HCT116 (cell line): ENCODE measurements at regions not wholly inside any gene's neighbourhood (a gene's known extent, or its start where the extent isn't known, plus 50 kb on each side); places are given as distances from the start of the nearest gene placed in this dataset.

Source experiments
- ATAC-seq: fragments of 200-7000 bp; cut with Tn5 transposase; 2 replicates; pipeline ENCODE4 v1.9.1; 2020; ENCODE audit warnings: mild to moderate bottlenecking, moderate library complexity
- BruUV-seq: library from RNA; stranded (reverse); fragments of 400-500 nt; replicated peaks from 2 replicates; lab custom pipeline; 2021; lab: Mats Ljungman, UMichigan
- CTCF ChIA-PET: fragments of 300-600 bp; sonication (Branson Sonifier 250); formaldehyde crosslinking; loops from one replicate; lab custom pipeline; 2021; ENCODE audit warnings: antibody characterized with exemption; lab: Charles Lee
- POLR2A ChIA-PET: fragments of 300-600, 350-600 bp; sonication (Branson Sonifier 250); formaldehyde crosslinking; loops from one replicate; lab custom pipeline; 2021; ENCODE audit warnings: antibody characterized with exemption; lab: Charles Lee
- RAD21 ChIA-PET, 2 experiments: fragments of 300-600 bp; sonication (Branson Sonifier 250); formaldehyde crosslinking; loops; one replicate each; lab custom pipeline; 2023; ENCODE audit warnings: low total read pairs in 2 of 2; ENCODE audit not compliant: uncharacterized antibody in 2 of 2, unreplicated experiment in 2 of 2, low non-redundant PET in 1 of 2; lab: Charles Lee
- DNase-seq: peaks from one replicate; pipeline ENCODE4 v3.0.0-alpha.2; 2010; ENCODE audit warnings: low read depth, low spot score
- H2AFZ ChIP-seq: fragments of 200-600 bp; shearing (Covaris generic), sonication (generic); 2 replicates; pipeline ENCODE4 v1.6.1; 2017; ENCODE audit warnings: low read depth, mixed run types, mixed read lengths, antibody characterized with exemption, low read length; ENCODE audit not compliant: poor library complexity, severe bottlenecking
- H3K27ac ChIP-seq: 2 replicates; pipeline ENCODE4 v1.5.1; 2012; ENCODE audit warnings: low read depth, low read length
- H3K27me3 ChIP-seq: fragments of 200-600 bp; sonication (generic); 2 replicates; pipeline ENCODE4 v1.6.1; 2016; ENCODE audit warnings: mixed run types, low read length, mixed read lengths; ENCODE audit not compliant: insufficient read depth
- H3K36me3 ChIP-seq, 2 experiments: fragments of 200-500 bp in 1 of 2; fragments of 200-600 bp in 1 of 2; sonication (Bioruptor generic) in 1 of 2; sonication (generic) in 1 of 2; 2 replicates each; pipeline versions ENCODE4 v1.5.1 to v1.6.1; 2014 to 2016; ENCODE audit warnings: low read length in 2 of 2, inconsistent platforms in 1 of 2, mixed read lengths in 1 of 2, mixed run types in 1 of 2; ENCODE audit not compliant: insufficient read depth in 2 of 2, control insufficient read depth in 1 of 2
- H3K4me1 ChIP-seq, 2 experiments: fragments of 200-600 bp in 1 of 2; sonication (generic) in 1 of 2; 2 replicates each; pipeline versions ENCODE4 v1.5.1 to v1.6.1; 2012 to 2017; ENCODE audit warnings: low read length in 2 of 2, inconsistent platforms in 1 of 2, mild to moderate bottlenecking in 1 of 2, mixed read lengths in 1 of 2, mixed run types in 1 of 2, moderate library complexity in 1 of 2; ENCODE audit not compliant: insufficient read depth in 2 of 2, control insufficient read depth in 1 of 2
- H3K4me2 ChIP-seq: fragments of 200-600 bp; sonication (generic); 2 replicates; pipeline ENCODE4 v1.6.1; 2017; ENCODE audit warnings: mixed run types, low read length, mixed read lengths
- H3K4me3 ChIP-seq, 2 experiments: fragments of 200-600 bp in 1 of 2; sonication (generic) in 1 of 2; replicated peaks in 1 of 2; 2 replicates each; pipeline ENCODE4 v1.5.1; 2011 to 2016; ENCODE audit warnings: low read length in 2 of 2, control low read depth in 1 of 2, low read depth in 1 of 2, mild to moderate bottlenecking in 1 of 2, mixed read lengths in 1 of 2, mixed run types in 1 of 2
- H3K79me2 ChIP-seq: fragments of 200-600 bp; sonication (generic); 2 replicates; pipeline ENCODE4 v1.6.1; 2017; ENCODE audit warnings: mild to moderate bottlenecking, mixed run types, low read length, moderate library complexity, mixed read lengths; ENCODE audit not compliant: insufficient read depth
- H3K9ac ChIP-seq: fragments of 200-600 bp; sonication (generic); 2 replicates; pipeline ENCODE4 v1.6.1; 2016; ENCODE audit warnings: low read length, mixed read lengths
- H3K9me2 ChIP-seq: fragments of 200-600 bp; sonication (generic), shearing (Covaris generic); 2 replicates; pipeline ENCODE4 v1.6.1; 2017; ENCODE audit warnings: mixed run types, mild to moderate bottlenecking, moderate library complexity; ENCODE audit not compliant: insufficient read depth
- H3K9me3 ChIP-seq, 2 experiments: fragments of 200-500 bp in 1 of 2; fragments of 200-600 bp in 1 of 2; sonication (Bioruptor generic) in 1 of 2; sonication (generic) in 1 of 2; 2 replicates each; pipeline ENCODE4 v1.6.1; 2014 to 2017; ENCODE audit warnings: low read length in 2 of 2, mixed read lengths in 2 of 2, inconsistent platforms in 1 of 2, low read depth in 1 of 2, mild to moderate bottlenecking in 1 of 2, mixed run types in 1 of 2, moderate library complexity in 1 of 2; ENCODE audit not compliant: control insufficient read depth in 1 of 2, insufficient read depth in 1 of 2
- H4K20me1 ChIP-seq: fragments of 200-600 bp; sonication (generic), shearing (Covaris generic); 2 replicates; pipeline ENCODE4 v1.6.1; 2017; ENCODE audit warnings: mixed run types, mild to moderate bottlenecking, moderate library complexity; ENCODE audit not compliant: insufficient read depth
- ATF3 ChIP-seq: IDR thresholded peaks from 2 replicates; pipeline ENCODE4 v1.6.1; 2012
- CEBPB ChIP-seq: IDR thresholded peaks from 2 replicates; pipeline ENCODE4 v1.6.1; 2012; ENCODE audit warnings: low read depth
- EGR1 ChIP-seq: IDR thresholded peaks from 2 replicates; pipeline ENCODE4 v1.6.1; 2012; ENCODE audit warnings: low read depth
- EZH2phosphoT487 ChIP-seq: fragments of 200-600 bp; IDR thresholded peaks from 2 replicates; pipeline ENCODE4 v1.6.1; 2018; ENCODE audit warnings: antibody characterized with exemption, borderline replicate concordance
- FOSL1 ChIP-seq: IDR thresholded peaks from 2 replicates; pipeline ENCODE4 v1.6.1; 2012; ENCODE audit warnings: low read depth
- MAX ChIP-seq: IDR thresholded peaks from 2 replicates; pipeline ENCODE4 v1.6.1; 2012
- POLR2A ChIP-seq: IDR thresholded peaks from 2 replicates; pipeline ENCODE4 v1.7.0; 2011; ENCODE audit warnings: borderline replicate concordance; ENCODE audit not compliant: insufficient read depth, insufficient read length; ENCODE audit errors: extremely low read depth
- POLR2AphosphoS5 ChIP-seq: IDR thresholded peaks from 2 replicates; pipeline ENCODE4 v1.6.1; 2011; ENCODE audit warnings: mild to moderate bottlenecking, low read depth, low read length, moderate library complexity
- RAD21 ChIP-seq: IDR thresholded peaks from 2 replicates; pipeline ENCODE4 v1.6.1; 2012; ENCODE audit warnings: low read depth, mild to moderate bottlenecking
- REST ChIP-seq: IDR thresholded peaks from 2 replicates; pipeline ENCODE4 v1.6.1; 2012; ENCODE audit warnings: low read depth
- SIN3A ChIP-seq: IDR thresholded peaks from 2 replicates; pipeline ENCODE4 v1.6.1; 2012; ENCODE audit warnings: low read depth
- SP1 ChIP-seq: IDR thresholded peaks from 2 replicates; pipeline ENCODE4 v1.6.1; 2012; ENCODE audit warnings: low read depth
- ZBTB33 ChIP-seq: IDR thresholded peaks from 2 replicates; pipeline ENCODE4 v1.6.1; 2011; ENCODE audit warnings: mild to moderate bottlenecking, low read length, moderate library complexity; ENCODE audit not compliant: insufficient replicate concordance; ENCODE audit errors: extremely low read depth
- ZNF274 ChIP-seq: fragments of 200-500 bp; sonication (Bioruptor generic); IDR thresholded peaks from 2 replicates; pipeline ENCODE4 v1.6.1; 2014; ENCODE audit warnings: mild to moderate bottlenecking, low read depth, low read length, inconsistent platforms
- intact Hi-C: fragments of 100-400 bp; cut with micrococcal nuclease; formaldehyde crosslinking; loops from 2 replicates; pipeline ENCODE4 v1.10.0; 2022

DNA sequence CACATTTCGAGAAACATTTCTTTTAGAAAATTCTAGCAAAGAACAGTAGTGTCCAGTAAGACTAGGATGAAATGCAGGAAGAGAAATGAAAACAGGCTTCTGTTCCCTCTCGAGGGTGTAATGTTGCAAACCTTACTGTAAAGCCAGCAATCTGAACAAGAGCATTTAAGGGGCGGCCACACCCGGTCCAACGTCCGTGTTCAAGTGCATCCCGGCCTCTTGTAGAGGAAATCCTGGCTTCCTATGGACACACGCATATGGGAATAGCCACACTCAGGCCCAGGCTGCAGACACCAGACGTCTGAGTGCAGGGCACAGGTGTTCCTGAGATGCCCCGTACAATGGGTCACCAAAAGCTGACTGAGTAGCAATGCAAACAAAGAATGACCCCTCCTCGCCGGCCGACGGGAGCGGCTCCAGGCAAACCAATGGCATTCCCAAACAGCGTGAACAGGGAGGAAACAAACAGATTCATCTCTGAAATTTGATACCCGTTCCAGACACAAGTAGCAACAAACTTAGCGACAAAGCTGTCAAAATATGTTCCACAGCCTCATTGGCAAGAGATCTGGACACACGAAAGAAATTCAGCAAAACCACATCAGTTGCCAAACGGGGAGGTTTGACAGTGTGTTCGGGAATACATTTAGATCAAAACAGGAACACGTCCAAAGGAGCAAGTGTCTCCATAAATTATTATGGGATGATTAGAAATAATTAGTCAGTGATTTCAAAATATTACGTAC, 278.6 kb upstream of the TSHZ3 start:
- Histone ChIP-seq H2AFZ (no peak overlapping the region), H3K27ac (no peak overlapping the region), H3K27me3 (no peaks in the 10 kb centered on the region), H4K20me1 (no peaks in the 10 kb centered on the region), H3K9ac (no peak overlapping the region), H3K9me3 (peaks cover 6 to 40% of the 10 kb centered on the region in 2 experiments; a peak in 2 of 4 replicates), H3K9me2 (no peaks in the 10 kb centered on the region), H3K4me2 (no peak overlapping the region), H3K4me3 (no peak overlapping the region), H3K36me3 (no peaks in the 10 kb centered on the region), H3K4me1 (no peaks in the 10 kb centered on the region), H3K79me2 (no peaks in the 10 kb centered on the region)
- DNase-seq (no peak), ATAC-seq (no peak)
- TF ChIP-seq ATF3 (no peak), FOSL1 (no peak), ZBTB33 (no peak), EGR1 (no peak), CEBPB (no peak), RAD21 (no peak), EZH2phosphoT487 (no peak), ZNF274 (no peak), MAX (no peak), SIN3A (no peak), POLR2AphosphoS5 (no peak), SP1 (no peak), POLR2A (no peak), REST (no peak)
- RAD21 ChIA-PET, result no interaction called here
- CTCF ChIA-PET, result no interaction called here
- intact Hi-C loops, result no loop called here
- POLR2A ChIA-PET, result no interaction called here
- BruUV-seq, result no TSS peak
